Calu3 (cell line): ENCODE measurements at regions not wholly inside any gene's neighbourhood (a gene's known extent, or its start where the extent isn't known, plus 50 kb on each side); places are given as distances from the start of the nearest gene placed in this dataset.

Source experiments
- BruUV-seq: library from RNA; stranded (reverse); fragments of 400-500 nt; replicated peaks from 2 replicates; lab custom pipeline; 2021; lab: Mats Ljungman, UMichigan
- CTCF ChIA-PET: fragments of 300-600 bp; sonication (Branson Sonifier 250); formaldehyde crosslinking; loops from one replicate; lab custom pipeline; 2022; ENCODE audit warnings: antibody characterized with exemption; lab: Charles Lee
- DNase-seq: peaks from one replicate; pipeline ENCODE4 v3.0.0; 2022
- H3K27ac Mint-ChIP-seq: one replicate; pipeline ENCODE4 v1.8.0; 2022; ENCODE audit warnings: mixed read lengths; ENCODE audit not compliant: unreplicated experiment
- H3K27me3 Mint-ChIP-seq: one replicate; pipeline ENCODE4 v1.8.0; 2022; ENCODE audit warnings: mixed read lengths; ENCODE audit not compliant: unreplicated experiment
- H3K36me3 Mint-ChIP-seq: one replicate; pipeline ENCODE4 v1.8.0; 2022; ENCODE audit warnings: mild to moderate bottlenecking, moderate library complexity, mixed read lengths; ENCODE audit not compliant: insufficient read depth, unreplicated experiment
- H3K4me1 Mint-ChIP-seq: one replicate; pipeline ENCODE4 v1.8.0; 2022; ENCODE audit warnings: mild to moderate bottlenecking, low read depth, mixed read lengths; ENCODE audit not compliant: unreplicated experiment
- H3K4me3 Mint-ChIP-seq: one replicate; pipeline ENCODE4 v1.8.0; 2022; ENCODE audit warnings: mild to moderate bottlenecking, low read depth, moderate library complexity, mixed read lengths; ENCODE audit not compliant: unreplicated experiment
- H3K9me3 Mint-ChIP-seq: one replicate; pipeline ENCODE4 v1.8.0; 2022; ENCODE audit warnings: low read depth, mixed read lengths; ENCODE audit not compliant: unreplicated experiment
- intact Hi-C: fragments of 100-400 bp; cut with micrococcal nuclease; formaldehyde crosslinking; loops from one replicate; pipeline ENCODE4 v1.10.0; 2022; ENCODE audit not compliant: unreplicated experiment
- TF ChIP-seq, protein P1 (sequence below): fragments of 200-600 bp; IDR thresholded peaks from one replicate; pipeline ENCODE4 v1.8.0; 2022; ENCODE audit warnings: antibody characterized with exemption; ENCODE audit not compliant: unreplicated experiment

DNA sequence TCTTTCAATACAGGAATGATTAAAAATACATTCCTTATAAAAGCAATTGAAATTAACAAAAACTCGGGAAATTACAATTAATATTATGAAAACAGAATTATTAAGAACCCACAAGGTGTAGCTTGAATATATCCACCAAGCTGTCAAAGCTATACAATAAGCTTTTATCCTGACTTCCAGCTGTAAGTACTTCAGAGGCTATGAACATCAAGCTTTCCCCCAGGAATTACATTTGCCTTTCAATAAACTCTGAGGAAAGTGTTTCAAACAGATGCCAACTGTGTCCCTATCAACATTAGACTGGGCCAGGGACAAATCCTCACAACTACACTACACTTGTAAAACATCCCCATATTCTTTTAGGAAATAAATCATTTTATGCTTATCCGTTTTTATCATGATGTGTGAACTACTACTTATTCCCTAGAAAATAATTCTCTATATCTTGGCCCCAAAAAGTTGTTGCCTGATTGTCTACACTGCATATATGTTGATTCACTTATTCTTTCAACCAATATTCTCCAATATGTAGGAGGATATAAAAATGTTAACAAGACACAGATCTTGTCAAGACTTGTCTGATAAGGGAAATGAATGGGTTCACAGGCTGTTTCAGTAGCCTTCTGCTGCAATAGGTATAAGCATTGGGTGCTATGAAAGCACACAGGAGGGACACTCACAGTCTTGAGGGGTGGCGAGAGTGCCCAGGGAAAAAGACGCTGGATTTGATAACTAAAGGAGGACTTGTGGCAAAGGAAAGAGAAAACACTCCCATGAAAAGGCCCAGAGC is 494.1 kb downstream of the CENPC start:
- H3K27ac Mint-ChIP-seq, result no peak overlapping the region
- CTCF ChIA-PET, result no interaction called here
- DNase-seq, result no peak
- H3K27me3 Mint-ChIP-seq, result no peaks in the 10 kb centered on the region
- H3K9me3 Mint-ChIP-seq, result no peaks in the 10 kb centered on the region
- H3K4me1 Mint-ChIP-seq, result no peaks in the 10 kb centered on the region
- TF ChIP-seq, protein P1, sequence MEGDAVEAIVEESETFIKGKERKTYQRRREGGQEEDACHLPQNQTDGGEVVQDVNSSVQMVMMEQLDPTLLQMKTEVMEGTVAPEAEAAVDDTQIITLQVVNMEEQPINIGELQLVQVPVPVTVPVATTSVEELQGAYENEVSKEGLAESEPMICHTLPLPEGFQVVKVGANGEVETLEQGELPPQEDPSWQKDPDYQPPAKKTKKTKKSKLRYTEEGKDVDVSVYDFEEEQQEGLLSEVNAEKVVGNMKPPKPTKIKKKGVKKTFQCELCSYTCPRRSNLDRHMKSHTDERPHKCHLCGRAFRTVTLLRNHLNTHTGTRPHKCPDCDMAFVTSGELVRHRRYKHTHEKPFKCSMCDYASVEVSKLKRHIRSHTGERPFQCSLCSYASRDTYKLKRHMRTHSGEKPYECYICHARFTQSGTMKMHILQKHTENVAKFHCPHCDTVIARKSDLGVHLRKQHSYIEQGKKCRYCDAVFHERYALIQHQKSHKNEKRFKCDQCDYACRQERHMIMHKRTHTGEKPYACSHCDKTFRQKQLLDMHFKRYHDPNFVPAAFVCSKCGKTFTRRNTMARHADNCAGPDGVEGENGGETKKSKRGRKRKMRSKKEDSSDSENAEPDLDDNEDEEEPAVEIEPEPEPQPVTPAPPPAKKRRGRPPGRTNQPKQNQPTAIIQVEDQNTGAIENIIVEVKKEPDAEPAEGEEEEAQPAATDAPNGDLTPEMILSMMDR, result no peak
- intact Hi-C loops, result no loop called here
- no TSS peak for BruUV-seq
- H3K36me3 Mint-ChIP-seq, result no peaks in the 10 kb centered on the region
- H3K4me3 Mint-ChIP-seq, result no peak overlapping the region

DNA sequence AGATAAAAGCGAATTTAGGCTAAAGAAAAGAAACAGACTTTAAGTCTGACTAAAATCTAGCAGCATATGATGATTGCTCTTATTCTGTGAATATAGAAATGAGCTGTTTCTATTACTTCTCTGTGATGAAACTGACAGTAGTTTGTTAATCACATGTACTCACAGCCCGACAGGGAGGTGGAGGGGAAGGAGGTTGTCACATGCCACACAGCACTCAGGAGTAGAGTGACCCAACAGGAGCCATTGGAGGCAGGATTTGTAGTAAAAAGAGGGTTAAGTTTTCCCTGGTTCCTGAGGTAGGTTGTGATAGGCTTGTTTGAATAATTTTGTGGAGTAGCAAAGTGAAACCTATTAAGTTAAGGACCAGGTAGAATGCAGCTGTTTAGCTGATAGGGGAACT is 495.9 kb downstream of the CENPC start:
- no peak overlapping the region for H3K27ac Mint-ChIP-seq
- no peaks in the 10 kb centered on the region for H3K36me3 Mint-ChIP-seq
- TF ChIP-seq, protein P1, result no peak
- intact Hi-C loops, result no loop called here
- no peaks in the 10 kb centered on the region for H3K4me1 Mint-ChIP-seq
- no peaks in the 10 kb centered on the region for H3K27me3 Mint-ChIP-seq
- CTCF ChIA-PET, result no interaction called here
- no peak overlapping the region for H3K4me3 Mint-ChIP-seq
- no peak for DNase-seq
- BruUV-seq, result no TSS peak
- H3K9me3 Mint-ChIP-seq, result no peaks in the 10 kb centered on the region

DNA sequence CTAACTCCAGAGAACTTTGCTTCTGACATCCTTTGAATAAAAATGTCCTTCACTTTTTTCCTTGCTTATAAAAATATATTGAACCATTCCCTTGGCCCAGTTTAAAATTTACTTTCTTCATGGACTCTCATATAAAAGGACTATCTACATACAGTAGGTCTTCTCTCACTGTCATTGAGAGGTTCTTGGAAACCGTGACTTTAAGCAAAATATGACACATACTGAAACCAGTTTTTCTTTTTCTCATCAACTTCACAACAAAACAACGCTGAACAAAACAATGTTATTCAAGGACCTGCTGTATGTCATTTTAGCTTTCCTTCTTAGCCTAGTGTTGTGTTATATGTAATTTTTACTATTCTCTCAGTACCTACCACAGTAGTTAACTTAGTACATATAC is 496.8 kb downstream of the CENPC start:
- H3K4me3 Mint-ChIP-seq, result no peak overlapping the region
- no peaks in the 10 kb centered on the region for H3K27me3 Mint-ChIP-seq
- H3K4me1 Mint-ChIP-seq, result no peaks in the 10 kb centered on the region
- TF ChIP-seq, protein P1, result no peak
- H3K9me3 Mint-ChIP-seq, result no peaks in the 10 kb centered on the region
- no peaks in the 10 kb centered on the region for H3K36me3 Mint-ChIP-seq
- intact Hi-C loops, result no loop called here
- CTCF ChIA-PET, result no interaction called here
- no peak overlapping the region for H3K27ac Mint-ChIP-seq
- no TSS peak for BruUV-seq
- DNase-seq, result no peak

DNA sequence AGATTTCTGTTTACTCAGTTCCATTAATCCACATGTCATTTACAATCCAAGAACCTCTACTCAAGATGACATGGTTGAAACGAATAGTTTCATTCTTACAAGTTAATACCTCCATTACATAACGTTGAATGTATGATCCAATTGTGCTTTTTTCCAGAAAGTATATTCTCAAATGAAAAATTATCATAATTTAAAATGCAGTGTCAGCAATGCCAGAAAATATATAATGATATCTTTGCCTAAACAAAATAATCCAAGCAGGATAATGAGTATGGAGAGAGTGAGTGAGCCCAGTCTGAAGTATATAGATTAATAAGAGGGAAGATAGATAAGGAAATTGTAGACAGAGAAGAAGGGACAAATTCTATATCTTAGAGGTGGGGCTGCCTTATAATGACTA is 505.0 kb downstream of the CENPC start:
- intact Hi-C loops, result no loop called here
- H3K27ac Mint-ChIP-seq, result no peak overlapping the region
- TF ChIP-seq, protein P1, result no peak
- no peaks in the 10 kb centered on the region for H3K36me3 Mint-ChIP-seq
- no peaks in the 10 kb centered on the region for H3K9me3 Mint-ChIP-seq
- CTCF ChIA-PET, result no interaction called here
- no peak for DNase-seq
- no peaks in the 10 kb centered on the region for H3K27me3 Mint-ChIP-seq
- no peak overlapping the region for H3K4me3 Mint-ChIP-seq
- BruUV-seq, result no TSS peak
- H3K4me1 Mint-ChIP-seq, result peaks cover 10% of the 10 kb centered on the region
